ENCODE measurements at regions not wholly inside any gene's neighbourhood (a gene's known extent, or its start where the extent isn't known, plus 50 kb on each side); places are given as distances from the start of the nearest gene placed in this dataset.
A peak's percentile ranks its signal among the peaks of the same experiment; 100 is the strongest.

GRCh38 chr6:40340957-40341356, 246.2 kb downstream of the LRFN2 start:
- no peak for DNase-seq

GRCh38 chr6:40340196-40340595, 247.0 kb downstream of the LRFN2 start:
- no peak for DNase-seq

GRCh38 chr6:40338306-40338705, 248.9 kb downstream of the LRFN2 start:
- no peak for DNase-seq

- DNase-seq = no peak
These were observed 250.0 kb downstream of the LRFN2 start for GRCh38 chr6:40336940-40337760.

- peak; percentile 6 for DNase-seq
These were observed 250.9 kb downstream of the LRFN2 start for GRCh38 chr6:40336296-40336695.

- no peak for DNase-seq
These were observed 252.5 kb downstream of the LRFN2 start for GRCh38 chr6:40334496-40335270.

- no peak for DNase-seq
These were observed 255.6 kb downstream of the LRFN2 start for GRCh38 chr6:40331545-40331944.

GRCh38 chr6:40330301-40330721, 256.9 kb downstream of the LRFN2 start:
- no peak for DNase-seq

GRCh38 chr6:40328986-40329545, 258.1 kb downstream of the LRFN2 start:
- DNase-seq = no peak

GRCh38 chr6:40328386-40328985, 258.7 kb downstream of the LRFN2 start:
- DNase-seq = no peak

GRCh38 chr6:40326714-40327421, 260.3 kb downstream of the LRFN2 start:
- DNase-seq = no peak

- no peak for DNase-seq
These were observed 261.4 kb downstream of the LRFN2 start for GRCh38 chr6:40325791-40326190.

- no peak for DNase-seq
These were observed 262.1 kb downstream of the LRFN2 start for GRCh38 chr6:40325041-40325440.

GRCh38 chr6:40323881-40324634, 263.1 kb downstream of the LRFN2 start:
- DNase-seq = no peak

- no peak for DNase-seq
These were observed 264.8 kb downstream of the LRFN2 start for GRCh38 chr6:40322336-40322735.

GRCh38 chr6:40321616-40322015, 265.5 kb downstream of the LRFN2 start:
- DNase-seq = no peak

GRCh38 chr6:40320947-40321346, 266.2 kb downstream of the LRFN2 start:
- DNase-seq = no peak

GRCh38 chr6:40320441-40320840, 266.7 kb downstream of the LRFN2 start:
- DNase-seq = no peak

- no peak for DNase-seq
These were observed 268.0 kb downstream of the LRFN2 start for GRCh38 chr6:40319124-40319523.

GRCh38 chr6:40315060-40315459, 272.1 kb downstream of the LRFN2 start:
- DNase-seq = no peak

GRCh38 chr6:40313582-40313981, 273.6 kb downstream of the LRFN2 start:
- DNase-seq = no peak

Data from fibroblast of skin of abdomen (primary cell).